Transverse colon (tissue), 4 donors: ENCODE measurements at regions not wholly inside any gene's neighbourhood (a gene's known extent, or its start where the extent isn't known, plus 50 kb on each side); places are given as distances from the start of the nearest gene placed in this dataset.
"Not testable (repeated sequence)": the region's sequence is repeated elsewhere in the genome, so short reads cannot be mapped to it uniquely, and the experiment has no call there.

ENCODE experiments used
- POLR2A ChIP-seq: fragments of 450-650 bp; IDR thresholded peaks from one replicate; pipeline ENCODE4 v1.6.1; 2016; ENCODE audit warnings: antibody characterized with exemption, mild to moderate bottlenecking, moderate library complexity
- POLR2AphosphoS5 ChIP-seq, 3 donors: sonication (generic); formaldehyde crosslinking; IDR thresholded peaks; one replicate each; pipeline ENCODE4 v1.6.1; 2016; ENCODE audit warnings: antibody characterized with exemption in 3 of 3
- TF ChIP-seq, protein P1 (sequence below), 5 experiments: fragments of 200-600 bp in 3 of 5; fragments of 450-650 bp in 2 of 5; sonication (generic) in 3 of 5; IDR thresholded peaks; 1 replicate in 2 of 5; 2 replicates in 3 of 5; pipeline ENCODE4 v1.5.1; 2016 to 2017; ENCODE audit warnings: antibody characterized with exemption in 5 of 5, inconsistent platforms in 3 of 5, mild to moderate bottlenecking in 2 of 5, moderate library complexity in 1 of 5

GRCh38 chrY:6471848-6472247, 225.8 kb downstream of the TSPY2 start:
- TF ChIP-seq, protein P1, sequence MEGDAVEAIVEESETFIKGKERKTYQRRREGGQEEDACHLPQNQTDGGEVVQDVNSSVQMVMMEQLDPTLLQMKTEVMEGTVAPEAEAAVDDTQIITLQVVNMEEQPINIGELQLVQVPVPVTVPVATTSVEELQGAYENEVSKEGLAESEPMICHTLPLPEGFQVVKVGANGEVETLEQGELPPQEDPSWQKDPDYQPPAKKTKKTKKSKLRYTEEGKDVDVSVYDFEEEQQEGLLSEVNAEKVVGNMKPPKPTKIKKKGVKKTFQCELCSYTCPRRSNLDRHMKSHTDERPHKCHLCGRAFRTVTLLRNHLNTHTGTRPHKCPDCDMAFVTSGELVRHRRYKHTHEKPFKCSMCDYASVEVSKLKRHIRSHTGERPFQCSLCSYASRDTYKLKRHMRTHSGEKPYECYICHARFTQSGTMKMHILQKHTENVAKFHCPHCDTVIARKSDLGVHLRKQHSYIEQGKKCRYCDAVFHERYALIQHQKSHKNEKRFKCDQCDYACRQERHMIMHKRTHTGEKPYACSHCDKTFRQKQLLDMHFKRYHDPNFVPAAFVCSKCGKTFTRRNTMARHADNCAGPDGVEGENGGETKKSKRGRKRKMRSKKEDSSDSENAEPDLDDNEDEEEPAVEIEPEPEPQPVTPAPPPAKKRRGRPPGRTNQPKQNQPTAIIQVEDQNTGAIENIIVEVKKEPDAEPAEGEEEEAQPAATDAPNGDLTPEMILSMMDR (IDR thresholded peaks at IDR 0.05): not testable (repeated sequence)
- not testable (repeated sequence) for TF ChIP-seq POLR2AphosphoS5 (IDR thresholded peaks at IDR 0.05); POLR2A
